ENCODE measurements at regions not wholly inside any gene's neighbourhood (a gene's known extent, or its start where the extent isn't known, plus 50 kb on each side); places are given as distances from the start of the nearest gene placed in this dataset.

DNA sequence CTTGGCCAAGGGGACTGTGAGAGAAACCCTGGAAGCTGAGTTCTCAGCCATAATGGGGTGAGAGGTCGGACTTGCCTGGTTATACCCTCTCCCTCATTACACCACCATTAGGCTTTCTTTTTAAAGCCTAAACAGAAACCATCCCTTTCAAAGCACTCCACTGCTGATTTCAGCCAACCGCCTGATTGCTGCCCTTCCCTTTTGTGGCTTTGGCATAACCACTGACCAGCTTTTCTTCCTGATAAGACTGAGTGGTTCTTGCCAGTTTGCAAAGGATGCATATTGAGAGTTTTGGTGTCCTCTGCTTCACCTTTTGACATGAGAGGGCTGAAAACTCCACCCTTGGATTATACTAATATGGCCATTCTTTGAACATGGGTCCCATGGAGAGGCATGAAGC lies 308.2 kb upstream of the GOT2 start:
- TF ChIP-seq POLR2AphosphoS5 (IDR thresholded peaks at IDR 0.05; ENCODE audit: low read depth, low read length) (no peak), POLR2A (IDR thresholded peaks at IDR 0.05; ENCODE audit: low read depth, low read length) (no peak)

All from GM12892 (cell line).